ENCODE measurements at regions not wholly inside any gene's neighbourhood (a gene's known extent, or its start where the extent isn't known, plus 50 kb on each side); places are given as distances from the start of the nearest gene placed in this dataset.

DNA sequence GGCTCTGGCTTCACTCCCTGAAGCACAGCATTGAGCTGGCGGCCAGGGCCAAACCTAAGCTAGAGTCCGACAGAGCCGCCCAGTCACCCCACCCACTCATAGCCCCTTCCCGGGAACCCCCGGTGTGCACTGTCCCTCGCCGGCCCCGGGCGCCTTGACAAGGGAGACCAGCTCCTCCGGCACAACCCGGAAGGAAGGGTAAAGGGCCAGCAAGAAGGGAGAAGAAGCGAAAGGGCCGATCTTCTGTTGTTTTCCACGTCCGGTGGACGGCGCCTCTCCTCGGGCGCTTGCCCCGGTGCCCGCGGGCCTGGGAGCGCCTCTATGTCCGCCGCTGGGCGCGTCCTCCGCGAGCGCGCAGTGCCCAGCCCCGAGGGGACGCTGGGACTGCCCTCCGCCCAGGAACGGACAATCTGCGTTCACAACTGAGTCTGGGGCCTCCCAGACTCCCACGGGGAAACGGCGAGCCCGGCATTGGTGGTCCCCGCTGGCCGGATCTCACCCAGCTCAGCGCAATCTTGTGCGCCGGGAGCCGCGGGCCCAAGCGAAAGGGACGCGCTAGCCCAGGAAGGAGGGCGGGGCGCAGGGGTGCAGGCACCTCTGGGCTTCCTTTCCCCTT is 172.5 kb upstream of the MIR17HG start:
- DNase-seq, result no peak

GRCh38 chr13:91178099-91178498 is 169.4 kb upstream of the MIR17HG start:
- DNase-seq, result no peak

- DNase-seq, result no peak
Measured at GRCh38 chr13:91181892-91182291, 165.6 kb upstream of the MIR17HG start.

DNA sequence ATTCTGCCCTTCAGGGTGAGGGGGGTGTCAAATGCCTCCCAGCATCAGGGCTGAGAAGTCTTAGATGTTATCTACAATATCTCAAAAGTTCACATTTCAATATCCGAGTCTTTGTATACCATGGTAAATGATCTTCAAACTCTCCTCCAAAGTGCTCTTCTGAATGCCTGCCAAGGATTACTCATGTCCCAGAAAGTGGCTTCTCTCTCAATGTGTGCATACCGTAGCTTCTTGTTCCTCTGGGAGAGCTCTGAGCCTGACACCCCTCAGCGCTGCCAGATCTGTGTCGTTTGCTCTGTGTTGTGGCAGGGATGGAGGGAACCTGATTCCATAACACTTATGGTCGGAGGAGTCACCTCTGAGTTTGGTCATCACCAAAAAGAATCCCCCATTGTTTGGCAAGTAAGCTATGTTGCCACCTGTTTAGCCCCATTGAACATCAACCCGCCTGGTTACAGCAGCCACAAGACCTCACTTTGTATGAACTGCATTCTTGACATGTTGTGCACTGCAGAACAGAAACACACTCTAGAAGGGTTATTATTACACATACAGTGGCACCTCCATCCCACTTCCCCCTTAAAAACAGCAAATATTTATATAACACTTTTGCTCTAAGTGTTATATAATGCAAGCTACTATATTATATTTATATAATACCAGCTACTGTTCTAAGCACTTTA is 163.1 kb upstream of the MIR17HG start:
- DNase-seq, result no peak

GRCh38 chr13:91185294-91185863 is 162.1 kb upstream of the MIR17HG start:
- DNase-seq, result no peak

GRCh38 chr13:91187522-91187921 is 160.0 kb upstream of the MIR17HG start:
- DNase-seq, result no peak

DNA sequence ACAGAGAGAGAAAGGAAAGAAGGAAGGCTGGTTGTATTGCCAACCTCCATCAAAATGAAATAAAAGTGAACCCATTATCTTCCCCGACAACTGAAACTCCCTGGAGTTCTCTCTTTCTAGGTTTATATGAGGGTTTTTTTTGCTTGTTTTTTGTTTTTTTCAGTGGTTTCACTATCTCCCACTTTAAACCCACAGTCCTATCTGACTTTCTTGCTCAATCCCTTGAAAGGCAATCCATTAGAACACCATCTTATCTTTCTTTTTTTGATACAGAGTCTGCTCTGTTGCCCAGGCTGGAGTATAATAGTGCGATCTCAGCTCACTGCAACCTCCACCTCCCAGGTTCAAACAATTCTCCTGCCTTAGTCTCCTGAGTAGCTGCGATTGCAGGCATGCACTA is 158.0 kb upstream of the MIR17HG start:
- no peak for DNase-seq

GRCh38 chr13:91193358-91193757 is 154.1 kb upstream of the MIR17HG start:
- no peak for DNase-seq

GRCh38 chr13:91195789-91196188 is 151.7 kb upstream of the MIR17HG start:
- no peak for DNase-seq

DNA sequence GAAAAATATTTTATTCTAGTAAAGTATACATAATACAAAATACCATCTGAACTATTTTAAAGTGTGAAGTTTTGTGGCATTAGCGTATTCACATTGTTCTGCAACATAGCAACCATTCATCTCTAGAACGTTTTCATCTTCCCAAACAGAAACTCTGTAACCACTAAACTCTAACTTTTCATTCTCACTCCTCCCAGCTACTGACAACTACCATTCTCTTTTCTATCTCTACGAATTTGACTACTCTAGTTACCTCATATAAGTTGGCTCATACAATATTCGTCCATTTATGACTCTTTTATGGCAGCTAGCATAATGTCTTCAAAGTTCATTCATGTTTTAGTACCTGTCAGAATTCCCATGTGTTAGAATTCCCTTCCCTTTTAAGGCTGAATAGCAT is 150.5 kb upstream of the MIR17HG start:
- DNase-seq, result no peak

GRCh38 chr13:91199866-91200265 is 147.6 kb upstream of the MIR17HG start:
- no peak for DNase-seq

DNA sequence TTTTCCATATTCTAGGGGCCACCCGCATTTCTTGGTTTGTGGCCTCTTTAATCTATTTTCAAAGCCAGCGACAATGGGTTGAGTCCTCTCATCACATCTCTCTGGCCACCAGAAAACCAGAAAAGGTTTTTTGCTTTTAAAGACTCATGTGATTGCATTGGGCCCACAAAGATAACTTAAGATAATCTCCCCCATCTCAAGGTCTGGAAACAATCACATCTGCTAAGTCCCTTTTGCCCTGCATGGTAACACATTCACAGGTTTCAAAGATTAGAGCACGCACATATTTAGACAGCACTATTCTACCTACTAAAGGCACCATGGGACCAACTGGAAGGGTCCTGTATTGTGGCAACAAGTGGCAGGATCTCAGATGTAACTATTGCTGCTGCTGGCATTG is 147.0 kb upstream of the MIR17HG start:
- DNase-seq, result no peak

- no peak for DNase-seq
Measured at GRCh38 chr13:91203430-91203829, 144.1 kb upstream of the MIR17HG start.

GRCh38 chr13:91207261-91207660 is 140.2 kb upstream of the MIR17HG start:
- DNase-seq, result no peak

GRCh38 chr13:91211510-91211909 is 136.0 kb upstream of the MIR17HG start:
- DNase-seq, result no peak

DNA sequence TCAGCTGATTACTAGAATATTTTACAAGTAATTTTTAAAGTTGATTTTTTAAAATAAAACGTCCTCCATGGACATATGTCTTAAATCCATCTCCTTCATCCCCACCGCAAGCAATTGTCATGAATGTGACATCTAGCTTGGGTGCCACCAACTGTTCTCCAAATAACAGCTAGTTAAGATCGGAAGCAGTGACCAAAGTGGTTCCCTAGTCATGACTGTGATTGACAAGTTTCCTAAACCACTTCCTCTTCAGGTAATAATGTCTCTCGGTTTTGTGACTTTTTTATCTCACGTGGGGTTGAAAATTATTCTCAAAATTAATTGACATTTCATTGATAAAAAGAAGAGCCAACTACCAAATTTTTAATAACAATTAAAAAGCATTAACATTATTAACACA is 135.3 kb upstream of the MIR17HG start:
- no peak for DNase-seq

DNA sequence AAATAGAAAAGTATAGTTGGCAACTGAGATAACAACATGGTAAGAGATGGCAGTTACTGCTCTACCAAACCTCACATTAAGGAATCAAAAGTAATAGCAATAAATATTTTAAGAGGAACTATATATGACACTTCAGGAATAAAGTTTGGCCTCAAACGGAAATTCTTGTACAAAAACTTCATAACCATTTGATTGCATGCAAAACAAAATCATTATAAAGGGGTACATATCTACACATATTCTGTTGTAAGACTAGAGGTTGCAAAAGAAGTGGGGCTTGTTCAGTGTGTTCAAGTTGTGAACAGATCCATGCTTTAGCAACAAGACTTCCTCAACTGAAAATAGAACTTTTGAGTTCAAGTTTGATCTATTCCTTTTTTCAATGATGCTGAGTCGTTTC is 133.5 kb upstream of the MIR17HG start:
- no peak for DNase-seq

GRCh38 chr13:91216928-91217700 is 130.4 kb upstream of the MIR17HG start:
- DNase-seq, result no peak

- no peak for DNase-seq
Measured at GRCh38 chr13:91219201-91219600, 128.3 kb upstream of the MIR17HG start.

GRCh38 chr13:91220872-91221271 is 126.6 kb upstream of the MIR17HG start:
- no peak for DNase-seq

DNA sequence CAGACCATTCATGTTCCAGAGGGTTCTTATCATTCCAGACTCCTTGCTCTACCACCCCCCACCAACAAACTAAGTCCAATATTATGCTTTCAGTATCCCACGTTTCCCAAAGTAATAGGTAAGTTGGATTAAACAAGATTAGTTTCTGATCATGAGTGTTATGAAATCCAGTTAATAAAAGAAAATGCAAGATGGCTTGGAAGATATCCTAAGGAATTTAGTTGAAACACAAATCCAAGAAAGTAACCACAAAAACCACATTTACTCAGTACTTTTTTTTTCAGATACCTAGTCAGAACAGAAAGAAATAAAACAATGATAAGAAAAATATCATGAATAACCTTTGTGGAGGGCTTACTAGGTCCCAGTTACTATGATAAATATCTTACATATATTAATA is 119.4 kb upstream of the MIR17HG start:
- DNase-seq, result no peak

DNA sequence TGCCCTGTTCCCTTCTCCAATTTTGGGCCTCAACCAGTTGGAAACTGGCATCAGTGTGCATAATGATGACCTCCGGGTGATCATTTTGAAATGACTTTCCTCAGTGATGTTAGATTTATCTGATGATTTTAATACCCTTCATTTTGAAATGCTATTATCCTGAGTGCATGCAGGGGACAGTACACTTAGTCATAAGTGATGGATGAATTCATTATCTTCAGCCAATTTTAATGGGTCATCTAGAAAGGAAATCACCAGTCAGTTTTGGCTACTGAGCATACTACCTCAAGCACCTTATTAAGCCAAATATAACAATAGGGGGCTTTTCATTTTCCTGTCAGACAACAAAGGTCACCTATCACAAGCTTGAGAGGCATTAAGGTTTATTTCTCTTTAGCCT is 118.5 kb upstream of the MIR17HG start:
- no peak for DNase-seq

GRCh38 chr13:91232716-91233115 is 114.8 kb upstream of the MIR17HG start:
- no peak for DNase-seq

GRCh38 chr13:91233291-91233690 is 114.2 kb upstream of the MIR17HG start:
- no peak for DNase-seq

All from activated CD4-positive, alpha-beta T cell treated with anti-CD3 and anti-CD28 coated beads, Interleukin-2, amount 50 U/mL, for 16 hours (primary cell).